ACHN (cell line): ENCODE measurements at regions not wholly inside any gene's neighbourhood (a gene's known extent, or its start where the extent isn't known, plus 50 kb on each side); places are given as distances from the start of the nearest gene placed in this dataset.

Experiments
- DNase-seq: peaks from one replicate; pipeline ENCODE4 v3.0.0-alpha.2; 2015
- in situ Hi-C: cut with HindIII; loops from 2 replicates; pipeline ENCODE4 v1.10.0; 2017; ENCODE audit warnings: low sequenced_read_pairs, low pct_ligation_motif_present, low pct_unique_long_range_greater_than_20kb

DNA sequence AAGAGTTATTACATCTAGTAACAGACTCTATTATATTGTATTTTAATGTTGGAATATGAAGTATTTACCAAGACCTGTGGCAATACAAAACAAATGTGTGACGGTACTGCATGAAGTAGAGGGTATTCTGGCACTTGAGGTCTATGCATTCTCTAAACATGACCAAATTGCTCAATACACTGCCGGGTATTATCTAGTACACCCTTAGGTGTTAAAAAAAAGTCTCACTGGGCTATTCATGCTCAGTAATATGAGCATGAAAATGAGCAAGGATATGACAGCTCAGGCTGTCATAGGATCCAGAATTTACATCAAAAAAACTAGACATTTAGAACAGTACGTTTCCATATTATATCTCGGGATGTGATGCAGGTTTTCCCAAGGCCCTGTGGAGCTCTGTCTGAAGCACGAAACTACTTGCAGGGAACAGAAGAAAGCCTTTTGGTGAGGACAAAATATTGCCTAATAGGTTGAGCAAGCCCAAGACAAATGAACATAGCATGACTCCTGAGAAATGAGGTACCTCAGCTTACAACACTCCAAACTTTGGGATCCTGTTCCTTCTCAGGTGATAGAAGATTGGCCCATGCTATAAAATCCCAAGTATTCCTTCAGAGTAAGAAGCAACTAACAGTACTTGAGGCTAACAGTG, 74.1 kb upstream of the MAOA start:
- DNase-seq, result no peak
- in situ Hi-C loops, result no loop called here

DNA sequence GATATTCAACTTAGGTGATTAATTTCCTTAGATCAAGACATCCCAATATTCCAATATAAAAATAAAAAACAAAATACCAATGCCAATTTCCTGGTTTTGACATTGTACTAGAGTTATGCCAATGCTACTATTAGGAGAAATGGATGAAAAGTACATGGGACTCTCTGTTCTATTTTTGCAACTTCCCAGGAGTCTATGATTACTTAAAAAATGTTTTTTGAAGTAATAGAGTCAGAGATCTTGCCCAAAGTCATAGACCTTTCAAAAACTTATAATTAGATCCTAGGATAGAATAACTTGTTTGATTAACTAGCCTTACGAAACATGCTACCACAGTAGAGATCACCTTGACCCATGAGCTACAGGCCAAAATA, 73.6 kb upstream of the MAOA start:
- in situ Hi-C loops, result no loop called here
- no peak for DNase-seq

DNA sequence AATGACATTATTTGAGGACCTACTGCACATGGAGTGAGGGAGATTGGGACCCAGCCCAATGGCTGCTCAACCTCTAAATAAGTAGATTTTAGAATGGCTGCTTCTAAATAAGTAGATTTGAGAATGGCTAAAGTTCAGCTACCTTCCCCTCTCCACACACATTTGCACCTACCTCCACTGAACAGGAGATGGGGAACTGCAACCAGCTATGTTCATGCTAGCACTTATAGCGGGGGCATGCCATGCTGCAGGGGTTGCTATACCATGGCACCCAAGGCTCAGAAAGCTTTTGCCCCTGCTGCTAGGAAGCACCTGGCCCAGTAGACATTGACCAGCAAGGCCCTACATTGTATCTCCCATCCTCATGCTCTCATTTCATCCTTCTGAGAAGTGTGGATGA, 70.2 kb upstream of the MAOA start:
- DNase-seq, result no peak
- in situ Hi-C loops, result no loop called here

DNA sequence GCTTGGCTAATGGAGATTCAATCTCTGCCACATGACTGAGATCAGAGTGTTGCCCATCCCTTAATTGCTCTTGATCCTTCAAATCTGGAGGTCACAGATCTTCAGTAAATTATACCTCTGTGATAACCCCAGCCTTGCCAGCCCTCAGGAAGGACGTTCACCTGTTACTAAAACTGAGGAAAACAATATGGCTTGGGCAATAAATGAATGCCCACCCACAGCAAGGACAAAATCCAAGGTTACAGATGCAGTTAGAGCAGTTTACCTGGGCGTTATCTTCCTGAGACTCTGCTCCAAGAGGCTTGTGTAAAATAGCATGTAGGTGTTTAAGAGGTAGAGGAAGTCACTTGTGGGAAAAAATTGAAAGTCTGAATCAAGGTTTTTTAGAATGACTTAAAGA, 69.3 kb upstream of the MAOA start:
- DNase-seq, result no peak
- in situ Hi-C loops, result no loop called here

DNA sequence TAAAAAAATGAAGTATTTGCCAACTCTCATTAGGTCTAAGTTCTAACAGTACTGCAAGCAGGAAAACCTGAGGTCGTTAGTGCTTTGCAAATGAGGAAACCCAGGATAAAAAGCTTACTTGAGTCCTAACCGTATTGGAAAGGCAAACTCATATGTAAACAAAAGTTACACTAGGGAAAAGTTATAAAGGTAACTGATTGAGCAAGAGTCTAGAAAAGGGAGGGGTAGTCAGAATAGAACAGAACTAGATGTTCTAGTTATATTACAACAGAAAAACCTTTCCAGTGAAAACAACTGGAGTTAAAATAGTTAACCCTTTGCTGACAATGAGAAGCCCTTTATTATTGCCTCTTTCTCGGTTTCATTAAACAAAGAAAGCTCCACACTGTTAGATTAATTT, 66.4 kb upstream of the MAOA start:
- DNase-seq, result no peak
- in situ Hi-C loops, result no loop called here

DNA sequence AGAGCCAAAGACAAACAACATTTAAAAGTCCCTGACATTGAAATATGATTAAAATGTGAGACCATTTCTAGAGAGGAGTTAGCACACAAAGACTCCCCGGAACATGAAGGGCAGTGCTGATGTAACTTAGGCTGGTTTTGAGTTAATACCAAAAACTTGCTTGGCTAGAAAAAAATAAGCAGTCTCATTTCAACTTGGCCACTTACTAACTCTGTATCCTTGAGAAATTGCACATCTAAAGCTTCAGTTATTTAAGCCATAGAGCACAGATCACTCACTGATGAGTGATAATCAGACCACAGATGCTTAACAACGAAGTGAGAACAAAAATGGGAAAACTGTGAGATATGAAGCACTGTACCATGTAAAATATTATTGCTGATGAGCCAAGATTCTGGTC, 65.9 kb upstream of the MAOA start:
- in situ Hi-C loops, result no loop called here
- DNase-seq, result no peak

DNA sequence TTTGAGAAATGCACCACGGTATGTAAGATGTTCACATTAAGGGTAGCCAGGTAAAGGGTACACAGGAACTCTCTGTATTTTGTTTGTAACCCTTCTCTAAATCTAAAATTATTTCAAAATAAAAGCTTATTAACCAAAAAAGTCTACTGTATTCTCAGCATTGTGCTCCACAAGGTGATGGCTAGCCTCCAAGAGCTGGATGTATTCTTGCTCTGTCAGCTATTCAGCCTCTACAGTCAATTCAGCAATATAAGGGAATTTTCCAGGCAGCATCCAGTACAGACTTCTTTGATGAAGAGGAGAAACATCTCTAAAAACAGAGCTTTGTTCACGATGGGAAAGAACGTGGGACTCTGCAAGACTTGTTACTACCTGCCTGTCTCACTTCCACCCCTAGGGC, 63.5 kb upstream of the MAOA start:
- no peak for DNase-seq
- in situ Hi-C loops, result no loop called here

DNA sequence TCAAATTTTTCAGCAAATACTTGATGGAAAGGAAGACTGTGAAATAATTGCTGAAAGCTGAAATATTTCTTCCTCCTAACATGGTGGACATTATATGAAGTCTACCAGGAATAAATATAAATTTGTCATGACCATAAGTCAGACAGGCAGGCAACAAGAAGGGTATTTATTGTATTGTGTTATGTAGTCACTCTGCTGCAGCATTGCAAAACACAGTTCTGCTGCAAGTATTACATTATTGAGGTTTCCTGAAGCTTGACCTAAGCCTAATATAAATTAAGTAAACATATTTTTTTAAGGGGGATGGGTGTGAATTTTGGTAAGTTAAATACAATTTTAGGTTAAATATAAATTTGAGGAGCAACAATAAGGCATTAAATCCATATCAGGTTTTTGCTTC, 60.2 kb upstream of the MAOA start:
- in situ Hi-C loops, result no loop called here
- no peak for DNase-seq

DNA sequence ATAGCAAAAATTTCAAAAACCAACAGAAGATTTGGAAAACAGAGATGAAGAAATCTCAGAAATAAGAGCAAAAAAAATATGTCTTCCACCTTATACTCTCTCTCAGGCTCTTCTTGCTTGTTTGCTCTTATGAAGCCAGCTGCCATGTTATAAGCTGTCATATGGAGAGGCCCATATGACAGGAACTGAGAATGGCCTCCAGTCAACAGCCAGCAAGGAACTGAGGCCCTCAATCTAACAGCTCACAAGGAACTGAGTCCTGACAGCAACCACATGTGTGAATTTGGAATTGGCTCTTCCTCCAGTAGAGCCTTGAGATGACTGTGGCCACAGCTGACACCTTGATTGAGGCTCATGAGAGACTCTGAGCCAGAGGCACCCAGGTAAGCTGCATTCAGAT, 51.3 kb upstream of the MAOA start:
- DNase-seq, result no peak
- in situ Hi-C loops, result no loop called here

DNA sequence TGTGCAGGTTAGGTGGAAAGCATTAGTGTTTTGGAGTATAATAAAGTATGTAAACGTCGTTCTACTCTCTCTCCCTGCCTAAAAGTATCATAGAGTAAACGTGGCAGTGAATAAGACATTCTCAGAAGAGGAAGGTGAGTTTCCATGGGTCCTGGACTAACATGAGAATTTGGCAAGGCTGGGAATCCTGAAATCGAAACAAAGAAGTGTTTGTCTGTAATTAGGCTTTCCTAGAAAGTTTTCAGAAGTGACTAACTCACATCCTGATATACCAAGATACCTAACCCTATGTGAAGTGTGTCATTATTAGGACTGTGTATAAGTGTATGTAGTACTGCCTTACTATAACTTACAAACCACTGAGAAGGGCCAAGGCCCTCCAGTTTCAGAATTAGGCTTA, 50.7 kb upstream of the MAOA start:
- in situ Hi-C loops, result no loop called here
- no peak for DNase-seq
